DND-41 (cell line): ENCODE measurements at regions not wholly inside any gene's neighbourhood (a gene's known extent, or its start where the extent isn't known, plus 50 kb on each side); places are given as distances from the start of the nearest gene placed in this dataset.

Experiments
- ATAC-seq: fragments of 200-7000 bp; cut with Tn5 transposase; 3 replicates; pipeline ENCODE4 v1.9.1; 2021; ENCODE audit warnings: low read depth; ENCODE audit not compliant: insufficient read depth
- DNase-seq: peaks from one replicate; pipeline ENCODE4 v3.0.0-alpha.2; 2020
- H2AFZ ChIP-seq: 2 replicates; pipeline ENCODE4 v1.6.0; 2012; ENCODE audit warnings: low read depth, low read length
- H3K27ac ChIP-seq: 2 replicates; pipeline ENCODE4 v1.5.1; 2012; ENCODE audit warnings: low read length, inconsistent platforms
- H3K27me3 ChIP-seq: fragments of 200-600 bp; sonication (generic); 2 replicates; pipeline ENCODE4 v1.6.0; 2012; ENCODE audit warnings: low read length, mild to moderate bottlenecking, inconsistent platforms; ENCODE audit not compliant: insufficient read depth, poor library complexity
- H3K36me3 ChIP-seq: 2 replicates; pipeline ENCODE4 v1.5.1; 2012; ENCODE audit warnings: low read length, inconsistent platforms; ENCODE audit not compliant: insufficient read depth
- H3K4me1 ChIP-seq: 2 replicates; pipeline ENCODE4 v1.5.1; 2012; ENCODE audit warnings: mild to moderate bottlenecking, low read length; ENCODE audit not compliant: insufficient read depth
- H3K4me2 ChIP-seq: 2 replicates; pipeline ENCODE4 v1.6.0; 2012; ENCODE audit warnings: mild to moderate bottlenecking, moderate library complexity, low read length, inconsistent platforms; ENCODE audit not compliant: insufficient read depth
- H3K4me3 ChIP-seq, 2 experiments: fragments of 200-600 bp in 1 of 2; shearing (Covaris generic) in 1 of 2; 2 replicates each; pipeline ENCODE4 v1.5.1; 2012 to 2016; ENCODE audit warnings: inconsistent platforms in 2 of 2, low read length in 2 of 2, mild to moderate bottlenecking in 2 of 2, low read depth in 1 of 2, moderate library complexity in 1 of 2
- H3K79me2 ChIP-seq: 2 replicates; pipeline ENCODE4 v1.6.0; 2012; ENCODE audit warnings: low read length, inconsistent platforms; ENCODE audit not compliant: insufficient read depth
- H3K9ac ChIP-seq: 2 replicates; pipeline ENCODE4 v1.6.0; 2012; ENCODE audit warnings: low read depth, mild to moderate bottlenecking, inconsistent platforms, low read length, moderate library complexity
- H3K9me3 ChIP-seq: 2 replicates; pipeline ENCODE4 v1.5.1; 2012; ENCODE audit warnings: low read length, moderate library complexity, mild to moderate bottlenecking, inconsistent platforms; ENCODE audit not compliant: insufficient read depth, severe bottlenecking
- H4K20me1 ChIP-seq: 2 replicates; pipeline ENCODE4 v1.6.0; 2012; ENCODE audit warnings: low read length; ENCODE audit not compliant: insufficient read depth
- EZH2 ChIP-seq: IDR thresholded peaks from 3 replicates; pipeline ENCODE4 v1.6.1; 2012; ENCODE audit warnings: borderline replicate concordance, low read depth, mild to moderate bottlenecking, moderate library complexity, low read length, inconsistent platforms; ENCODE audit not compliant: severe bottlenecking
- TF ChIP-seq, protein P1 (sequence below): IDR thresholded peaks from 2 replicates; pipeline ENCODE4 v1.5.1; 2012; ENCODE audit warnings: borderline replicate concordance, low read length, moderate library complexity, mild to moderate bottlenecking; ENCODE audit not compliant: poor library complexity, severe bottlenecking; ENCODE audit errors: extremely low read depth

DNA sequence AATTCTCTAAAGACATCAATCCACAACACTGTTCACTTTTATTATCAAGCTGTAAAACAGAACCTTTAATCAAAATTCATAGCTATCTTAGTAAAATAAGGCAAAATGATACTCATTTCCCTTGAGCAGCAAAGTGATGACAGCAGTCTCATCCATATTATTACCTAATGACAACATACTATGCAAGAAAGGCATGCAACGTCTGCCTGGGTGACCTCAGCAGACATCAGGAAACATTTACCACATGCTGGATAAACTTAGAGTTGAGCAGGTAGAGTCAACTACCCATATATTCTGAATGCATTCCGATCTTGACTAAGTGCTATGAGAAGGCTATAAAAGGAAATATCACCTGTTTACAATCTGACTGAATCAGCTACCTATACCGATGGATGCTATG, 145.1 kb downstream of the SIPA1L2 start:
- Histone ChIP-seq H4K20me1 (no peaks in the 10 kb centered on the region), H3K36me3 (peaks cover 23% of the 10 kb centered on the region; the same call in 1 of the 2 replicates), H3K4me2 (no peak overlapping the region), H3K27me3 (no peaks in the 10 kb centered on the region), H2AFZ (no peak overlapping the region), H3K4me1 (no peaks in the 10 kb centered on the region), H3K27ac (no peak overlapping the region), H3K4me3 (no peak overlapping the region), H3K79me2 (no peaks in the 10 kb centered on the region), H3K9ac (no peak overlapping the region), H3K9me3 (no peaks in the 10 kb centered on the region)
- TF ChIP-seq, protein P1, sequence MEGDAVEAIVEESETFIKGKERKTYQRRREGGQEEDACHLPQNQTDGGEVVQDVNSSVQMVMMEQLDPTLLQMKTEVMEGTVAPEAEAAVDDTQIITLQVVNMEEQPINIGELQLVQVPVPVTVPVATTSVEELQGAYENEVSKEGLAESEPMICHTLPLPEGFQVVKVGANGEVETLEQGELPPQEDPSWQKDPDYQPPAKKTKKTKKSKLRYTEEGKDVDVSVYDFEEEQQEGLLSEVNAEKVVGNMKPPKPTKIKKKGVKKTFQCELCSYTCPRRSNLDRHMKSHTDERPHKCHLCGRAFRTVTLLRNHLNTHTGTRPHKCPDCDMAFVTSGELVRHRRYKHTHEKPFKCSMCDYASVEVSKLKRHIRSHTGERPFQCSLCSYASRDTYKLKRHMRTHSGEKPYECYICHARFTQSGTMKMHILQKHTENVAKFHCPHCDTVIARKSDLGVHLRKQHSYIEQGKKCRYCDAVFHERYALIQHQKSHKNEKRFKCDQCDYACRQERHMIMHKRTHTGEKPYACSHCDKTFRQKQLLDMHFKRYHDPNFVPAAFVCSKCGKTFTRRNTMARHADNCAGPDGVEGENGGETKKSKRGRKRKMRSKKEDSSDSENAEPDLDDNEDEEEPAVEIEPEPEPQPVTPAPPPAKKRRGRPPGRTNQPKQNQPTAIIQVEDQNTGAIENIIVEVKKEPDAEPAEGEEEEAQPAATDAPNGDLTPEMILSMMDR, result no peak
- TF ChIP-seq EZH2, result no peak
- DNase-seq, result no peak
- ATAC-seq, result no peak

DNA sequence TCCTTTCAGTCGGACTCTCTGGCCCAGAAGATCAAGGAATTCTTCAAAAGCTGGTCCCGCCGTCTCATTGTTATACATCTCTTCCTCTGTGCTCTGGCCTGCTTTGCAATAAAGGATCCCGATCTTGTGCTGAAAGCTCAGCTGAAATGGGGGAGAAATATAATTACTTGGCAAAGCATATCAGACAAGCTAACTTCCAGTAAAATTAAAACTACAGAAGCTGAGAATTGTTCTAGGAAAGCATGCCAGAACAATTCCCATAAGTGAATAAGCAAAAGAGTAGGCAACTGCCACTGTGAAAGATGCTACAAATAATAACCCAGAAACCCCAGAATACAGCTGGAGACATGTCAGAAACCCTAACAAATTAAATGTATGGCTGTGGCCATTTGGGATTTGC, 146.1 kb downstream of the SIPA1L2 start:
- H3K4me1 ChIP-seq, result no peaks in the 10 kb centered on the region
- no peak overlapping the region for H3K4me3 ChIP-seq
- no peak overlapping the region for H3K27ac ChIP-seq
- H3K4me2 ChIP-seq, result no peak overlapping the region
- no peak overlapping the region for H2AFZ ChIP-seq
- no peaks in the 10 kb centered on the region for H4K20me1 ChIP-seq
- H3K27me3 ChIP-seq, result no peaks in the 10 kb centered on the region
- no peaks in the 10 kb centered on the region for H3K79me2 ChIP-seq
- no peak for ATAC-seq
- H3K9ac ChIP-seq, result no peak overlapping the region
- H3K36me3 ChIP-seq, result peaks cover 20% of the 10 kb centered on the region; the same call in 1 of the 2 replicates
- H3K9me3 ChIP-seq, result no peaks in the 10 kb centered on the region
- DNase-seq, result no peak
- TF ChIP-seq EZH2, result no peak
- TF ChIP-seq, protein P1, result no peak

DNA sequence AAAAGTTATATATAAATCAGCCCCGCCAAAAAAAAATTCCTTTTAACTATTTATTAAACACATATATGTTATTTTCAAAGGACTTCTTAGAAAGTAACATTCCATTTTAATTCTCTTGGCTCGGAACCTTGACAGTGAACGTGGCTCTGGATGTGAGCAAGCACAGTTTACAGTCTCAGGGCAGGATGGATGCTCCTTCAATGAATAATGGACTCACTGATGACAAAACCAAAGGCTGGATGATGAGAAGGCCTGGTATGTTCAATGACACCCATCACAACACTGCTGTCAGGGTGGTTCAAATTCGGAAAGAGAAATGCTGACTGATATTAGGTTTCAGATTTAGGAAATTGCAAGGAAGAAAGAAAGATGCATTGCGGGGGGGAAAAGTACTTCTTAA, 148.8 kb downstream of the SIPA1L2 start:
- H3K27ac ChIP-seq, result no peak overlapping the region
- H3K79me2 ChIP-seq, result no peaks in the 10 kb centered on the region
- peaks cover 19% of the 10 kb centered on the region; the same call in 1 of the 2 replicates for H3K36me3 ChIP-seq
- no peak overlapping the region for H3K4me2 ChIP-seq
- no peaks in the 10 kb centered on the region for H3K27me3 ChIP-seq
- no peak overlapping the region for H3K9ac ChIP-seq
- no peak overlapping the region for H3K4me3 ChIP-seq
- H4K20me1 ChIP-seq, result no peaks in the 10 kb centered on the region
- H2AFZ ChIP-seq, result no peak overlapping the region
- no peaks in the 10 kb centered on the region for H3K4me1 ChIP-seq
- no peaks in the 10 kb centered on the region for H3K9me3 ChIP-seq
- no peak for TF ChIP-seq EZH2
- TF ChIP-seq, protein P1, result no peak
- no peak for DNase-seq
- no peak for ATAC-seq

DNA sequence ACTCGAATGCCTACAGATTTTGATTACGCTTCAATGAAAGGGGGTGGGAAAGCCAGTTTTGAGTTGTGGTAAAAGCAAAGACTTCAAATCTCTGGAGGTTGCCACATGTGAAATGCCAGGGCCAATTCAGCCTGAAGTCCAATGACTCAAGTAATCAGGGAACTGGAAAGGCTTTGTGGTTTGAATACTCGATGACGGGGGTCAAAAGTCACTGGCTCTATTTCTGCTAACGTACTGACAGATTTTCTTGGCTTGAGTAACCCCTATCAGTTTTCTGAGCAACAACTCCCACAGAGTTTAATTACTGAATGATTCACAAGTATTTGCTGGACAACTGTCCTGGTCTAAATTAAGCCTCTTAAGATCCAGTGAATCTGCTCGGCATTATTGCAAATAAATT, 152.2 kb downstream of the SIPA1L2 start:
- Histone ChIP-seq H3K4me3 (no peak overlapping the region), H3K4me1 (no peaks in the 10 kb centered on the region), H3K79me2 (no peaks in the 10 kb centered on the region), H3K9ac (no peak overlapping the region), H3K9me3 (no peaks in the 10 kb centered on the region), H3K27ac (no peak overlapping the region), H3K4me2 (no peak overlapping the region), H2AFZ (no peak overlapping the region), H3K36me3 (peaks cover 9% of the 10 kb centered on the region; the same call in 1 of the 2 replicates), H4K20me1 (no peaks in the 10 kb centered on the region), H3K27me3 (no peaks in the 10 kb centered on the region)
- no peak for TF ChIP-seq EZH2
- TF ChIP-seq, protein P1, result no peak
- DNase-seq (no peak), ATAC-seq (no peak)
